ENCODE measurements at regions not wholly inside any gene's neighbourhood (a gene's known extent, or its start where the extent isn't known, plus 50 kb on each side); places are given as distances from the start of the nearest gene placed in this dataset.

- no peaks in the 10 kb centered on the region for H3K4me1 ChIP-seq
- TF ChIP-seq CTCF (IDR thresholded peaks at IDR 0.05; ENCODE audit: low read depth, low read length) = no peak
Measured at GRCh38 chr12:27894309-27894708, 78.2 kb downstream of the PTHLH start.

GRCh38 chr12:27879708-27880107, 92.8 kb downstream of the PTHLH start:
- no peak for TF ChIP-seq CTCF (IDR thresholded peaks at IDR 0.05; ENCODE audit: low read depth, low read length)
- DNase-seq = no peak
- Histone ChIP-seq H3K36me3 (no peaks in the 10 kb centered on the region), H3K4me3 (ENCODE audit: low read depth, low read length) (no peak overlapping the region), H3K9me3 (no peaks in the 10 kb centered on the region), H3K27me3 (no peaks in the 10 kb centered on the region), H3K4me1 (no peaks in the 10 kb centered on the region)

More at GRCh38 chr12:27894309-27894708, 78.2 kb downstream of the PTHLH start:
- H3K27me3 ChIP-seq = peaks cover 6% of the 10 kb centered on the region; the same call in 1 of the 2 replicates
- no peak for DNase-seq
- H3K36me3 ChIP-seq = no peaks in the 10 kb centered on the region
- no peaks in the 10 kb centered on the region for H3K9me3 ChIP-seq
- H3K4me3 ChIP-seq (ENCODE audit: low read depth, low read length) = no peak overlapping the region

- TF ChIP-seq CTCF (IDR thresholded peaks at IDR 0.05; ENCODE audit: low read depth, low read length) = no peak
Measured at GRCh38 chr12:27875677-27876076, 95.6 kb upstream of the MANSC4 start.

GRCh38 chr12:27873010-27873409, 93.0 kb upstream of the MANSC4 start:
- no peak for DNase-seq
- TF ChIP-seq CTCF (IDR thresholded peaks at IDR 0.05; ENCODE audit: low read depth, low read length) = no peak
- no peaks in the 10 kb centered on the region for H3K9me3 ChIP-seq
- no peak overlapping the region for H3K4me3 ChIP-seq (ENCODE audit: low read depth, low read length)
- H3K27me3 ChIP-seq = no peaks in the 10 kb centered on the region
- H3K4me1 ChIP-seq = no peaks in the 10 kb centered on the region
- no peaks in the 10 kb centered on the region for H3K36me3 ChIP-seq

More at GRCh38 chr12:27875677-27876076, 95.6 kb upstream of the MANSC4 start:
- Histone ChIP-seq H3K4me1 (no peaks in the 10 kb centered on the region), H3K4me3 (ENCODE audit: low read depth, low read length) (no peak overlapping the region), H3K27me3 (no peaks in the 10 kb centered on the region), H3K36me3 (no peaks in the 10 kb centered on the region), H3K9me3 (no peaks in the 10 kb centered on the region)
- DNase-seq = no peak

GRCh38 chr12:27871946-27872345, 91.9 kb upstream of the MANSC4 start:
- Histone ChIP-seq H3K4me1 (no peaks in the 10 kb centered on the region), H3K27me3 (no peaks in the 10 kb centered on the region), H3K9me3 (no peaks in the 10 kb centered on the region), H3K36me3 (no peaks in the 10 kb centered on the region), H3K4me3 (ENCODE audit: low read depth, low read length) (no peak overlapping the region)
- no peak for TF ChIP-seq CTCF (IDR thresholded peaks at IDR 0.05; ENCODE audit: low read depth, low read length)
- DNase-seq = no peak

GRCh38 chr12:27870939-27871338, 90.9 kb upstream of the MANSC4 start:
- DNase-seq = no peak
- Histone ChIP-seq H3K36me3 (no peaks in the 10 kb centered on the region), H3K4me3 (ENCODE audit: low read depth, low read length) (no peak overlapping the region), H3K9me3 (no peaks in the 10 kb centered on the region), H3K4me1 (no peaks in the 10 kb centered on the region), H3K27me3 (no peaks in the 10 kb centered on the region)
- no peak for TF ChIP-seq CTCF (IDR thresholded peaks at IDR 0.05; ENCODE audit: low read depth, low read length)
